DND-41 (cell line): ENCODE measurements at regions not wholly inside any gene's neighbourhood (a gene's known extent, or its start where the extent isn't known, plus 50 kb on each side); places are given as distances from the start of the nearest gene placed in this dataset.

ENCODE experiments used
- CTCF ChIP-seq: IDR thresholded peaks from 2 replicates; pipeline ENCODE4 v1.5.1; 2012; ENCODE audit warnings: borderline replicate concordance, low read length, moderate library complexity, mild to moderate bottlenecking; ENCODE audit not compliant: poor library complexity, severe bottlenecking; ENCODE audit errors: extremely low read depth
- EZH2 ChIP-seq: IDR thresholded peaks from 3 replicates; pipeline ENCODE4 v1.6.1; 2012; ENCODE audit warnings: borderline replicate concordance, low read depth, mild to moderate bottlenecking, moderate library complexity, low read length, inconsistent platforms; ENCODE audit not compliant: severe bottlenecking

- TF ChIP-seq CTCF (no peak), EZH2 (no peak)
Measured at GRCh38 chr4:56243107-56243506, 144.2 kb downstream of the AASDH start.
